ENCODE measurements at regions not wholly inside any gene's neighbourhood (a gene's known extent, or its start where the extent isn't known, plus 50 kb on each side); places are given as distances from the start of the nearest gene placed in this dataset.

GRCh38 chr1:88394958-88395357 lies 289.1 kb upstream of the PKN2 start:
- Mint-ChIP-seq H3K27ac (ENCODE audit: unreplicated experiment) (no peak overlapping the region), H3K27me3 (ENCODE audit: low read depth) (peaks cover 2% of the 10 kb centered on the region), H3K4me3 (ENCODE audit: unreplicated experiment) (no peak overlapping the region), H3K9me3 (ENCODE audit: low read depth) (peaks cover 3% of the 10 kb centered on the region), H3K4me1 (ENCODE audit: low read depth) (no peaks in the 10 kb centered on the region), H3K36me3 (ENCODE audit: low read depth) (no peaks in the 10 kb centered on the region)
- TF ChIP-seq CTCF (IDR thresholded peaks at IDR 0.05): no peak
- DNase-seq (ENCODE audit: low spot score): no peak

- H3K4me1 Mint-ChIP-seq (ENCODE audit: low read depth): no peaks in the 10 kb centered on the region
- no peaks in the 10 kb centered on the region for H3K27me3 Mint-ChIP-seq (ENCODE audit: low read depth)
- no peaks in the 10 kb centered on the region for H3K36me3 Mint-ChIP-seq (ENCODE audit: low read depth)
- H3K27ac Mint-ChIP-seq (ENCODE audit: unreplicated experiment): no peak overlapping the region
- TF ChIP-seq CTCF (IDR thresholded peaks at IDR 0.05): no peak
- H3K4me3 Mint-ChIP-seq (ENCODE audit: unreplicated experiment): no peak overlapping the region
- no peak for DNase-seq (ENCODE audit: low spot score)
- no peaks in the 10 kb centered on the region for H3K9me3 Mint-ChIP-seq (ENCODE audit: low read depth)
Measured at GRCh38 chr1:88398338-88398737, 285.7 kb upstream of the PKN2 start.

- no peak overlapping the region for H3K4me3 Mint-ChIP-seq (ENCODE audit: unreplicated experiment)
- H3K9me3 Mint-ChIP-seq (ENCODE audit: low read depth): no peaks in the 10 kb centered on the region
- TF ChIP-seq CTCF (IDR thresholded peaks at IDR 0.05): no peak
- no peak for DNase-seq (ENCODE audit: low spot score)
- H3K4me1 Mint-ChIP-seq (ENCODE audit: low read depth): no peaks in the 10 kb centered on the region
- no peaks in the 10 kb centered on the region for H3K36me3 Mint-ChIP-seq (ENCODE audit: low read depth)
- no peak overlapping the region for H3K27ac Mint-ChIP-seq (ENCODE audit: unreplicated experiment)
- no peaks in the 10 kb centered on the region for H3K27me3 Mint-ChIP-seq (ENCODE audit: low read depth)
Measured at GRCh38 chr1:88399690-88400089, 284.4 kb upstream of the PKN2 start.

GRCh38 chr1:88401313-88401712 lies 282.8 kb upstream of the PKN2 start:
- H3K9me3 Mint-ChIP-seq (ENCODE audit: low read depth): no peaks in the 10 kb centered on the region
- H3K4me3 Mint-ChIP-seq (ENCODE audit: unreplicated experiment): no peak overlapping the region
- no peaks in the 10 kb centered on the region for H3K4me1 Mint-ChIP-seq (ENCODE audit: low read depth)
- no peak for TF ChIP-seq CTCF (IDR thresholded peaks at IDR 0.05)
- no peak for DNase-seq (ENCODE audit: low spot score)
- H3K27ac Mint-ChIP-seq (ENCODE audit: unreplicated experiment): no peak overlapping the region
- H3K36me3 Mint-ChIP-seq (ENCODE audit: low read depth): no peaks in the 10 kb centered on the region
- H3K27me3 Mint-ChIP-seq (ENCODE audit: low read depth): no peaks in the 10 kb centered on the region

- no peak overlapping the region for H3K27ac Mint-ChIP-seq (ENCODE audit: unreplicated experiment)
- H3K4me3 Mint-ChIP-seq (ENCODE audit: unreplicated experiment): no peak overlapping the region
- no peaks in the 10 kb centered on the region for H3K27me3 Mint-ChIP-seq (ENCODE audit: low read depth)
- no peaks in the 10 kb centered on the region for H3K36me3 Mint-ChIP-seq (ENCODE audit: low read depth)
- peaks cover 10% of the 10 kb centered on the region for H3K9me3 Mint-ChIP-seq (ENCODE audit: low read depth)
- H3K4me1 Mint-ChIP-seq (ENCODE audit: low read depth): no peaks in the 10 kb centered on the region
- TF ChIP-seq CTCF (IDR thresholded peaks at IDR 0.05): no peak
- no peak for DNase-seq (ENCODE audit: low spot score)
Measured at GRCh38 chr1:88404582-88404981, 279.5 kb upstream of the PKN2 start.
